Liver (tissue), 8 donors: ENCODE measurements at regions not wholly inside any gene's neighbourhood (a gene's known extent, or its start where the extent isn't known, plus 50 kb on each side); places are given as distances from the start of the nearest gene placed in this dataset.

Experiments
- DNase-seq: peaks from one replicate; pipeline ENCODE4 v3.0.0-alpha.2; 2017; ENCODE audit warnings: low spot score
- H3K27ac ChIP-seq, 2 donors: one replicate each; pipeline ENCODE4 v1.7.0; 2013; ENCODE audit warnings: inconsistent platforms in 2 of 2, low read length in 2 of 2, control low read depth in 1 of 2, low read depth in 1 of 2, mild to moderate bottlenecking in 1 of 2
- H3K27me3 ChIP-seq, 4 donors: one replicate each; pipeline versions ENCODE4 v1.6.1 to v1.7.0; 2013; ENCODE audit warnings: low read length in 3 of 4, inconsistent platforms in 1 of 4, mild to moderate bottlenecking in 1 of 4, moderate library complexity in 1 of 4; ENCODE audit not compliant: control insufficient read depth in 4 of 4, insufficient read depth in 4 of 4
- H3K36me3 ChIP-seq, 4 donors: one replicate each; pipeline versions ENCODE4 v1.6.1 to v1.7.0; 2013; ENCODE audit warnings: low read length in 3 of 4, mild to moderate bottlenecking in 3 of 4, low read depth in 1 of 4, moderate library complexity in 1 of 4; ENCODE audit not compliant: control insufficient read depth in 4 of 4, insufficient read depth in 3 of 4
- H3K4me1 ChIP-seq, 4 donors: one replicate each; pipeline versions ENCODE4 v1.6.1 to v1.7.0; 2013; ENCODE audit warnings: low read length in 3 of 4, mild to moderate bottlenecking in 3 of 4, moderate library complexity in 1 of 4; ENCODE audit not compliant: control insufficient read depth in 4 of 4, insufficient read depth in 4 of 4
- H3K4me3 ChIP-seq, 3 donors: one replicate each; pipeline versions ENCODE4 v1.6.1 to v1.7.0; 2013; ENCODE audit warnings: low read length in 3 of 3, control low read depth in 1 of 3, low read depth in 1 of 3, mild to moderate bottlenecking in 1 of 3
- H3K9ac ChIP-seq, 2 donors: one replicate each; pipeline ENCODE4 v1.7.0; 2013; ENCODE audit warnings: low read length in 2 of 2, mild to moderate bottlenecking in 2 of 2, moderate library complexity in 2 of 2, control low read depth in 1 of 2, low read depth in 1 of 2
- H3K9me3 ChIP-seq, 4 donors: one replicate each; pipeline versions ENCODE4 v1.6.1 to v1.7.0; 2013; ENCODE audit warnings: low read length in 3 of 4; ENCODE audit not compliant: control insufficient read depth in 4 of 4
- EGR1 ChIP-seq, 2 donors: IDR thresholded peaks; 2 replicates each; pipeline ENCODE4 v1.6.1; 2016 to 2018; ENCODE audit warnings: antibody characterized with exemption in 2 of 2, low read depth in 2 of 2
- FOXA1 ChIP-seq: IDR thresholded peaks from 2 replicates; pipeline ENCODE4 v1.6.1; 2016; ENCODE audit warnings: antibody characterized with exemption
- HNF4A ChIP-seq, 2 donors: conservative IDR thresholded peaks; 2 replicates each; pipeline ENCODE4 v1.6.1; 2016; ENCODE audit warnings: antibody characterized with exemption in 2 of 2, mild to moderate bottlenecking in 2 of 2
- HNF4G ChIP-seq: IDR thresholded peaks from 2 replicates; pipeline ENCODE4 v1.6.1; 2016; ENCODE audit warnings: antibody characterized with exemption
- JUND ChIP-seq, 2 donors: IDR thresholded peaks; 2 replicates each; pipeline ENCODE4 v1.6.1; 2016; ENCODE audit warnings: antibody characterized with exemption in 2 of 2
- RAD21 ChIP-seq, 2 donors: IDR thresholded peaks; 2 replicates each; pipeline ENCODE4 v1.6.1; 2016; ENCODE audit warnings: antibody characterized with exemption in 2 of 2, mild to moderate bottlenecking in 2 of 2
- RXRA ChIP-seq, 2 donors: IDR thresholded peaks; 2 replicates each; pipeline ENCODE4 v1.6.1; 2017 to 2018; ENCODE audit warnings: antibody characterized with exemption in 2 of 2, mild to moderate bottlenecking in 1 of 2
- SP1 ChIP-seq: IDR thresholded peaks from 2 replicates; pipeline ENCODE4 v1.6.1; 2018; ENCODE audit warnings: antibody characterized with exemption, mild to moderate bottlenecking
- TAF1 ChIP-seq: conservative IDR thresholded peaks from 2 replicates; pipeline ENCODE4 v1.6.1; 2016; ENCODE audit warnings: antibody characterized with exemption, mild to moderate bottlenecking
- WGBS: extraction: QIAGEN DNeasy Blood & Tissue Kit; methylation state at CpG from one replicate; pipeline ENCODE4 v1.1.7; 2013; 5-methylcytosine and 5-hydroxymethylcytosine counted together
- TF ChIP-seq, protein P1 (sequence below): IDR thresholded peaks from 2 replicates; pipeline ENCODE4 v1.6.1; 2016; ENCODE audit warnings: antibody characterized with exemption
- TF ChIP-seq, protein P2 (sequence below): fragments of 150-350 bp; IDR thresholded peaks from 2 replicates; pipeline ENCODE4 v1.5.1; 2017; ENCODE audit warnings: improper control_type of control experiment, low read depth, low read length; ENCODE audit not compliant: missing input control
- TF ChIP-seq, protein P3 (sequence below): IDR thresholded peaks from 2 replicates; pipeline ENCODE4 v1.6.1; 2016; ENCODE audit warnings: antibody characterized with exemption
- TF ChIP-seq, protein P4 (sequence below): IDR thresholded peaks from 2 replicates; pipeline ENCODE4 v1.6.1; 2016; ENCODE audit warnings: antibody characterized with exemption
- donor health status: healthy.
- donor health status: healthy.
- donor health status: healthy.
- donor health status: healthy.
- donor health status: healthy.

DNA sequence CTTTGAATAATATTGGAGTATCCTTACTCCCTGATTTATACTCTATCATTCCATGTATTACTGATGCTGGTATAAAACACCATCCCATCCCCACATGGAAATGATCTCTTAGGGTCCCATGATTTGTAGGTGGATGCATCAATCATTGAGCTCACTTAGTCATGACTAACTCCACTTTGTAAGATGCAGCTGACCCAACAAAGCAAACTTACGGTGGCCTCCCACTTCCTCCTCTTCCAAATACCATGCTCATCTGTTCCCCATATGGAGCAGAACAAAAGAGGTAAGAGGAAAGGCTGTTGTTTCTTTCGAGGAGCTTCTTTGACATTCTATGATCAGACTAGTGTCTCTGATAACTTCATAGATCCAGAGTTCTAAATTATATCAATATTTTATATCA, 640.2 kb upstream of the SLC39A10 start:
- Histone ChIP-seq H3K4me1 (no peaks in the 10 kb centered on the region), H3K9ac (no peak overlapping the region), H3K4me3 (no peak overlapping the region), H3K36me3 (no peaks in the 10 kb centered on the region), H3K27ac (no peak overlapping the region), H3K9me3 (no peaks in the 10 kb centered on the region), H3K27me3 (no peaks in the 10 kb centered on the region)
- TF ChIP-seq RXRA (IDR thresholded peaks at IDR 0.05) (no peak), HNF4A (conservative IDR thresholded peaks at IDR 0.05) (no peak), RAD21 (IDR thresholded peaks at IDR 0.05) (no peak), JUND (IDR thresholded peaks at IDR 0.05) (no peak), HNF4G (no peak)
- TF ChIP-seq, protein P1, sequence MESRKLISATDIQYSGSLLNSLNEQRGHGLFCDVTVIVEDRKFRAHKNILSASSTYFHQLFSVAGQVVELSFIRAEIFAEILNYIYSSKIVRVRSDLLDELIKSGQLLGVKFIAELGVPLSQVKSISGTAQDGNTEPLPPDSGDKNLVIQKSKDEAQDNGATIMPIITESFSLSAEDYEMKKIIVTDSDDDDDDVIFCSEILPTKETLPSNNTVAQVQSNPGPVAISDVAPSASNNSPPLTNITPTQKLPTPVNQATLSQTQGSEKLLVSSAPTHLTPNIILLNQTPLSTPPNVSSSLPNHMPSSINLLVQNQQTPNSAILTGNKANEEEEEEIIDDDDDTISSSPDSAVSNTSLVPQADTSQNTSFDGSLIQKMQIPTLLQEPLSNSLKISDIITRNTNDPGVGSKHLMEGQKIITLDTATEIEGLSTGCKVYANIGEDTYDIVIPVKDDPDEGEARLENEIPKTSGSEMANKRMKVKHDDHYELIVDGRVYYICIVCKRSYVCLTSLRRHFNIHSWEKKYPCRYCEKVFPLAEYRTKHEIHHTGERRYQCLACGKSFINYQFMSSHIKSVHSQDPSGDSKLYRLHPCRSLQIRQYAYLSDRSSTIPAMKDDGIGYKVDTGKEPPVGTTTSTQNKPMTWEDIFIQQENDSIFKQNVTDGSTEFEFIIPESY, result no peak
- TF ChIP-seq, protein P2, sequence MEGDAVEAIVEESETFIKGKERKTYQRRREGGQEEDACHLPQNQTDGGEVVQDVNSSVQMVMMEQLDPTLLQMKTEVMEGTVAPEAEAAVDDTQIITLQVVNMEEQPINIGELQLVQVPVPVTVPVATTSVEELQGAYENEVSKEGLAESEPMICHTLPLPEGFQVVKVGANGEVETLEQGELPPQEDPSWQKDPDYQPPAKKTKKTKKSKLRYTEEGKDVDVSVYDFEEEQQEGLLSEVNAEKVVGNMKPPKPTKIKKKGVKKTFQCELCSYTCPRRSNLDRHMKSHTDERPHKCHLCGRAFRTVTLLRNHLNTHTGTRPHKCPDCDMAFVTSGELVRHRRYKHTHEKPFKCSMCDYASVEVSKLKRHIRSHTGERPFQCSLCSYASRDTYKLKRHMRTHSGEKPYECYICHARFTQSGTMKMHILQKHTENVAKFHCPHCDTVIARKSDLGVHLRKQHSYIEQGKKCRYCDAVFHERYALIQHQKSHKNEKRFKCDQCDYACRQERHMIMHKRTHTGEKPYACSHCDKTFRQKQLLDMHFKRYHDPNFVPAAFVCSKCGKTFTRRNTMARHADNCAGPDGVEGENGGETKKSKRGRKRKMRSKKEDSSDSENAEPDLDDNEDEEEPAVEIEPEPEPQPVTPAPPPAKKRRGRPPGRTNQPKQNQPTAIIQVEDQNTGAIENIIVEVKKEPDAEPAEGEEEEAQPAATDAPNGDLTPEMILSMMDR, result no peak
- 64% methylated on average over 2 of the region's 2 CpGs for WGBS
- DNase-seq, result no peak

DNA sequence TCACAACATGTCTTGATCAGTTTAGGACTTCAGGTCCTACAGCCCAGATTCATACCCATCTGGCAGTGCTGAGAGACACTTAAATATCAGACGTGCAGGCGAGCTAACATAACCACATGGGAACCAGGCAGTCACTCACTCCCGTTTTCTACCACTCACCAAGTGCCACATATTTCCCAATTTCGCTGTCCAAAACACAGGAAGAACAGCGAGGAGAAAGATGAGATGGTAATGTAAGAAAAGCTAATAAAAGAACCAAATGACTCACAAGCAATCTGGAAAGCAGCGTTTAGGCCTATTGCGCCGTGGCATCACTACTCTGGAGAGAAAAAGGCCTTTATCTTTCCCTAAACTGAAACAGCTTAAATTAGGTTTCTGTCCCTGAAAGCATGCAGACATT, 647.8 kb upstream of the SLC39A10 start:
- H3K9me3 ChIP-seq, result no peaks in the 10 kb centered on the region
- H3K36me3 ChIP-seq, result no peaks in the 10 kb centered on the region
- no peak overlapping the region for H3K4me3 ChIP-seq
- H3K9ac ChIP-seq, result no peak overlapping the region
- no peaks in the 10 kb centered on the region for H3K4me1 ChIP-seq
- no peak overlapping the region for H3K27ac ChIP-seq
- peaks cover 0 to 2% (median 0%) of the 10 kb centered on the region in 4 donors for H3K27me3 ChIP-seq
- TF ChIP-seq FOXA1 (no peak), SP1 (no peak), EGR1 (IDR thresholded peaks at IDR 0.05; ENCODE audit: low read depth in 2 of 2) (no peak), TAF1 (no peak), HNF4G (no peak)
- TF ChIP-seq, protein P1, result no peak
- TF ChIP-seq, protein P3, sequence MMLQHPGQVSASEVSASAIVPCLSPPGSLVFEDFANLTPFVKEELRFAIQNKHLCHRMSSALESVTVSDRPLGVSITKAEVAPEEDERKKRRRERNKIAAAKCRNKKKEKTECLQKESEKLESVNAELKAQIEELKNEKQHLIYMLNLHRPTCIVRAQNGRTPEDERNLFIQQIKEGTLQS, result no peak
- TF ChIP-seq, protein P2, result no peak
- TF ChIP-seq, protein P4, sequence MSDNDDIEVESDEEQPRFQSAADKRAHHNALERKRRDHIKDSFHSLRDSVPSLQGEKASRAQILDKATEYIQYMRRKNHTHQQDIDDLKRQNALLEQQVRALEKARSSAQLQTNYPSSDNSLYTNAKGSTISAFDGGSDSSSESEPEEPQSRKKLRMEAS, result no peak
- DNase-seq, result no peak
- 65% methylated on average over 8 of the region's 8 CpGs for WGBS
